ENCODE measurements at regions not wholly inside any gene's neighbourhood (a gene's known extent, or its start where the extent isn't known, plus 50 kb on each side); places are given as distances from the start of the nearest gene placed in this dataset.

GRCh38 chr6:2429032-2429431 is 183.6 kb upstream of the GMDS start:
- no peaks in the 10 kb centered on the region for H3K27me3 Mint-ChIP-seq
- ChIA-PET CTCF (no interaction called here), POLR2A (no interaction called here)
- H3K36me3 Mint-ChIP-seq (ENCODE audit: low read depth), result peaks cover 2% of the 10 kb centered on the region
- no peaks in the 10 kb centered on the region for H3K9me3 Mint-ChIP-seq
- no peak overlapping the region for H3K4me3 Mint-ChIP-seq
- H3K27ac Mint-ChIP-seq, result no peak overlapping the region
- no peak for DNase-seq
- no peak for ATAC-seq
- H3K4me1 Mint-ChIP-seq (ENCODE audit: low read depth), result no peaks in the 10 kb centered on the region
- intact Hi-C loops (cut with micrococcal nuclease), result no loop called here
- TF ChIP-seq CTCF (IDR thresholded peaks at IDR 0.05), result no peak

- CTCF ChIA-PET, result no interaction called here
- intact Hi-C loops (cut with micrococcal nuclease), result no loop called here
- no peak for DNase-seq
- Mint-ChIP-seq H3K4me3 (no peak overlapping the region), H3K27me3 (no peaks in the 10 kb centered on the region), H3K9me3 (no peaks in the 10 kb centered on the region), H3K36me3 (ENCODE audit: low read depth) (peaks cover 2% of the 10 kb centered on the region), H3K4me1 (ENCODE audit: low read depth) (no peaks in the 10 kb centered on the region), H3K27ac (no peak overlapping the region)
- POLR2A ChIA-PET, result no interaction called here
- ATAC-seq, result no peak
- no peak for TF ChIP-seq CTCF (IDR thresholded peaks at IDR 0.05)
Observed at GRCh38 chr6:2426561-2427340, 181.3 kb upstream of the GMDS start.

- ATAC-seq, result no peak
- ChIA-PET CTCF (no interaction called here), POLR2A (no interaction called here)
- no peaks in the 10 kb centered on the region for H3K9me3 Mint-ChIP-seq
- H3K4me1 Mint-ChIP-seq (ENCODE audit: low read depth), result no peaks in the 10 kb centered on the region
- no peaks in the 10 kb centered on the region for H3K36me3 Mint-ChIP-seq (ENCODE audit: low read depth)
- peak; percentile 8 for TF ChIP-seq CTCF (IDR thresholded peaks at IDR 0.05)
- intact Hi-C loops (cut with micrococcal nuclease), result no loop called here
- DNase-seq, result no peak
- no peaks in the 10 kb centered on the region for H3K27me3 Mint-ChIP-seq
- no peak overlapping the region for H3K4me3 Mint-ChIP-seq
- no peak overlapping the region for H3K27ac Mint-ChIP-seq
Observed at GRCh38 chr6:2416128-2416712, 170.8 kb upstream of the GMDS start.

GRCh38 chr6:2414885-2415547 is 169.6 kb upstream of the GMDS start:
- Mint-ChIP-seq H3K4me1 (ENCODE audit: low read depth) (no peaks in the 10 kb centered on the region), H3K36me3 (ENCODE audit: low read depth) (no peaks in the 10 kb centered on the region), H3K27ac (no peak overlapping the region), H3K4me3 (no peak overlapping the region), H3K27me3 (no peaks in the 10 kb centered on the region), H3K9me3 (no peaks in the 10 kb centered on the region)
- no peak for TF ChIP-seq CTCF (IDR thresholded peaks at IDR 0.05)
- ATAC-seq (no peak), DNase-seq (no peak)
- intact Hi-C loops (cut with micrococcal nuclease), result no loop called here
- ChIA-PET POLR2A (no interaction called here), CTCF (no interaction called here)

- no peak overlapping the region for H3K27ac Mint-ChIP-seq
- POLR2A ChIA-PET, result no interaction called here
- no peaks in the 10 kb centered on the region for H3K9me3 Mint-ChIP-seq
- no peak overlapping the region for H3K4me3 Mint-ChIP-seq
- TF ChIP-seq CTCF (IDR thresholded peaks at IDR 0.05), result no peak
- intact Hi-C loops (cut with micrococcal nuclease), result no loop called here
- no peaks in the 10 kb centered on the region for H3K27me3 Mint-ChIP-seq
- H3K36me3 Mint-ChIP-seq (ENCODE audit: low read depth), result no peaks in the 10 kb centered on the region
- no peak for ATAC-seq
- no peak for DNase-seq
- H3K4me1 Mint-ChIP-seq (ENCODE audit: low read depth), result no peaks in the 10 kb centered on the region
- CTCF ChIA-PET, result interaction anchor here (1.3 kb wide), 1 partner anchor 21 kb away, joined by 4 read pairs; no protein-coding TSS in a partner anchor
Observed at GRCh38 chr6:2412731-2413130, 167.3 kb upstream of the GMDS start.

Measured in activated CD8-positive, alpha-beta T cell treated with anti-CD3 and anti-CD28 coated beads for 36 hours (primary cell).